Glomerular endothelial cell (primary cell): ENCODE measurements at regions not wholly inside any gene's neighbourhood (a gene's known extent, or its start where the extent isn't known, plus 50 kb on each side); places are given as distances from the start of the nearest gene placed in this dataset.
"Not testable (repeated sequence)": the region's sequence is repeated elsewhere in the genome, so short reads cannot be mapped to it uniquely, and the experiment has no call there.

ENCODE experiments used
- DNase-seq: peaks from one replicate; pipeline ENCODE4 v3.0.0-alpha.2; 2011; ENCODE audit warnings: low read depth, low spot score; ENCODE audit errors: extremely low read depth

- no peak for DNase-seq
Measured at GRCh38 chr17:71434716-71435115, 686.1 kb upstream of the SOX9 start.

- no peak for DNase-seq
Measured at GRCh38 chr17:71436479-71436878, 684.3 kb upstream of the SOX9 start.

GRCh38 chr17:71437166-71437565 lies 683.7 kb upstream of the SOX9 start:
- no peak for DNase-seq

GRCh38 chr17:71438631-71439146 lies 682.1 kb upstream of the SOX9 start:
- no peak for DNase-seq

- no peak for DNase-seq
Measured at GRCh38 chr17:71440513-71440912, 680.3 kb upstream of the SOX9 start.

- no peak for DNase-seq
Measured at GRCh38 chr17:71441098-71441497, 679.7 kb upstream of the SOX9 start.

- no peak for DNase-seq
Measured at GRCh38 chr17:71444078-71444477, 676.7 kb upstream of the SOX9 start.

- no peak for DNase-seq
Measured at GRCh38 chr17:71446645-71447437, 674.0 kb upstream of the SOX9 start.

- no peak for DNase-seq
Measured at GRCh38 chr17:71447644-71448043, 673.2 kb upstream of the SOX9 start.

GRCh38 chr17:71450657-71451056 lies 670.2 kb upstream of the SOX9 start:
- not testable (repeated sequence) for DNase-seq

GRCh38 chr17:71453876-71454422 lies 666.9 kb upstream of the SOX9 start:
- no peak for DNase-seq

GRCh38 chr17:71455219-71455618 lies 665.6 kb upstream of the SOX9 start:
- no peak for DNase-seq

- no peak for DNase-seq
Measured at GRCh38 chr17:71458322-71458721, 662.5 kb upstream of the SOX9 start.

GRCh38 chr17:71460943-71461342 lies 659.9 kb upstream of the SOX9 start:
- DNase-seq, result no peak

- no peak for DNase-seq
Measured at GRCh38 chr17:71461498-71462169, 659.2 kb upstream of the SOX9 start.

GRCh38 chr17:71464241-71464640 lies 656.6 kb upstream of the SOX9 start:
- DNase-seq, result no peak

GRCh38 chr17:71464751-71465150 lies 656.1 kb upstream of the SOX9 start:
- DNase-seq, result no peak

GRCh38 chr17:71467719-71468118 lies 653.1 kb upstream of the SOX9 start:
- no peak for DNase-seq

GRCh38 chr17:71470062-71470461 lies 650.8 kb upstream of the SOX9 start:
- no peak for DNase-seq

GRCh38 chr17:71472809-71473789 lies 647.7 kb upstream of the SOX9 start:
- DNase-seq, result no peak

- no peak for DNase-seq
Measured at GRCh38 chr17:71477356-71477755, 643.5 kb upstream of the SOX9 start.
